Aorta (tissue), 5 donors: ENCODE measurements at regions not wholly inside any gene's neighbourhood (a gene's known extent, or its start where the extent isn't known, plus 50 kb on each side); places are given as distances from the start of the nearest gene placed in this dataset.

ENCODE experiments used
- ATAC-seq: fragments of 200-7000 bp; cut with Tn5 transposase; one replicate; pipeline ENCODE4 v1.9.1; 2022; ENCODE audit warnings: moderate library complexity; ENCODE audit not compliant: low FRiP score
- DNase-seq, 2 donors: peaks; one replicate each; pipeline ENCODE4 v3.0.0-alpha.2; 2020
- H3K27ac ChIP-seq, 2 donors: one replicate each; pipeline ENCODE4 v1.5.1; 2013; ENCODE audit warnings: low read length in 2 of 2, mild to moderate bottlenecking in 2 of 2, moderate library complexity in 2 of 2, control low read depth in 1 of 2, inconsistent platforms in 1 of 2, low read depth in 1 of 2
- H3K27me3 ChIP-seq, 2 donors: one replicate each; pipeline ENCODE4 v1.6.1; 2013; ENCODE audit warnings: control low read depth in 1 of 2, low read length in 1 of 2, mild to moderate bottlenecking in 1 of 2, moderate library complexity in 1 of 2; ENCODE audit not compliant: insufficient read depth in 2 of 2, control insufficient read depth in 1 of 2
- H3K36me3 ChIP-seq, 2 donors: one replicate each; pipeline ENCODE4 v1.6.1; 2013; ENCODE audit warnings: control low read depth in 1 of 2, low read length in 1 of 2, mild to moderate bottlenecking in 1 of 2; ENCODE audit not compliant: insufficient read depth in 2 of 2, control insufficient read depth in 1 of 2
- H3K4me1 ChIP-seq, 2 donors: one replicate each; pipeline ENCODE4 v1.6.1; 2013; ENCODE audit warnings: low read length in 2 of 2, control low read depth in 1 of 2, mild to moderate bottlenecking in 1 of 2, moderate library complexity in 1 of 2; ENCODE audit not compliant: insufficient read depth in 2 of 2, control insufficient read depth in 1 of 2
- H3K4me3 ChIP-seq, 2 donors: one replicate each; pipeline ENCODE4 v1.5.1; 2013; ENCODE audit warnings: low read length in 2 of 2, control low read depth in 1 of 2, mild to moderate bottlenecking in 1 of 2
- H3K9me3 ChIP-seq: one replicate; pipeline ENCODE4 v1.6.1; 2013; ENCODE audit warnings: mild to moderate bottlenecking, low read length; ENCODE audit not compliant: control insufficient read depth
- WGBS, 2 donors: extraction: QIAGEN DNeasy Blood & Tissue Kit; methylation state at CpG; one replicate each; pipeline ENCODE4 v1.1.7; 2013; 5-methylcytosine and 5-hydroxymethylcytosine counted together
- intact Hi-C, 2 donors: fragments of 100-400 bp; cut with DNase I; formaldehyde crosslinking; loops; one replicate each; pipeline versions ENCODE4 v1.14.2 to v1.15.0; 2022
- donor health status: healthy with polysubstance abuse.
- donor health status: Bipolar disorder and iron deficiency.
- donor health status: DM: no; HTN: no; CAD: no.
- donor health status: DM: no; HTN: no; CAD: no.
- donor health status: DM: yes; HTN: yes; CAD: no.

GRCh38 chr11:103830205-103830604 lies 206.2 kb upstream of the DDI1 start:
- no peak overlapping the region for H3K4me3 ChIP-seq
- H3K27me3 ChIP-seq: no peaks in the 10 kb centered on the region
- 68 to 94% methylated on average over 1 of the region's 1 CpG for WGBS, 2 donors
- no peaks in the 10 kb centered on the region for H3K4me1 ChIP-seq
- H3K36me3 ChIP-seq: no peaks in the 10 kb centered on the region
- no peak overlapping the region for H3K27ac ChIP-seq
- H3K9me3 ChIP-seq: peaks cover 3% of the 10 kb centered on the region
- DNase-seq (no peak), ATAC-seq (no peak)
- intact Hi-C loops: no loop called here

GRCh38 chr11:103832762-103833161 lies 203.7 kb upstream of the DDI1 start:
- Histone ChIP-seq H3K9me3 (peaks cover 3% of the 10 kb centered on the region), H3K27me3 (no peaks in the 10 kb centered on the region), H3K27ac (no peak overlapping the region), H3K4me1 (no peaks in the 10 kb centered on the region), H3K36me3 (no peaks in the 10 kb centered on the region), H3K4me3 (no peak overlapping the region)
- ATAC-seq: no peak
- DNase-seq: no peak
- 78 to 88% methylated on average over 3 of the region's 3 CpGs for WGBS, 2 donors
- intact Hi-C loops: no loop called here

- peak in 1 of 2 donors; percentile 71 for DNase-seq
- no peak overlapping the region for H3K4me3 ChIP-seq
- H3K9me3 ChIP-seq: no peaks in the 10 kb centered on the region
- no peak for ATAC-seq
- no peak overlapping the region for H3K27ac ChIP-seq
- no peaks in the 10 kb centered on the region for H3K36me3 ChIP-seq
- H3K4me1 ChIP-seq: no peaks in the 10 kb centered on the region
- intact Hi-C loops: no loop called here
- 34 to 35% methylated on average over 6 of the region's 6 CpGs for WGBS, 2 donors
- no peaks in the 10 kb centered on the region for H3K27me3 ChIP-seq
Measured at GRCh38 chr11:103842191-103842590, 194.2 kb upstream of the DDI1 start.

- H3K27ac ChIP-seq: no peak overlapping the region
- no peaks in the 10 kb centered on the region for H3K27me3 ChIP-seq
- no peaks in the 10 kb centered on the region for H3K9me3 ChIP-seq
- WGBS, 2 donors: 85 to 91% methylated on average over 2 of the region's 2 CpGs
- H3K36me3 ChIP-seq: no peaks in the 10 kb centered on the region
- intact Hi-C loops: no loop called here
- H3K4me1 ChIP-seq: no peaks in the 10 kb centered on the region
- DNase-seq (no peak), ATAC-seq (no peak)
- no peak overlapping the region for H3K4me3 ChIP-seq
Measured at GRCh38 chr11:103842795-103843194, 193.6 kb upstream of the DDI1 start.

GRCh38 chr11:103844327-103845215 lies 191.9 kb upstream of the DDI1 start:
- H3K4me1 ChIP-seq: peaks cover 0 to 2% of the 10 kb centered on the region in 2 donors
- no peak for ATAC-seq
- no peaks in the 10 kb centered on the region for H3K27me3 ChIP-seq
- intact Hi-C loops: no loop called here
- H3K9me3 ChIP-seq: no peaks in the 10 kb centered on the region
- H3K36me3 ChIP-seq: no peaks in the 10 kb centered on the region
- no peak overlapping the region for H3K27ac ChIP-seq
- no peak overlapping the region for H3K4me3 ChIP-seq
- DNase-seq: no peak
- 84 to 89% methylated on average over 7 of the region's 7 CpGs for WGBS, 2 donors

- ATAC-seq (no peak), DNase-seq (no peak)
- H3K4me3 ChIP-seq: no peak overlapping the region
- intact Hi-C loops: no loop called here
- no peaks in the 10 kb centered on the region for H3K36me3 ChIP-seq
- 88 to 95% methylated on average over 1 of the region's 1 CpG for WGBS, 2 donors
- no peak overlapping the region for H3K27ac ChIP-seq
- no peaks in the 10 kb centered on the region for H3K9me3 ChIP-seq
- H3K27me3 ChIP-seq: no peaks in the 10 kb centered on the region
- peaks cover 1 to 5% of the 10 kb centered on the region in 2 donors for H3K4me1 ChIP-seq
Measured at GRCh38 chr11:103845331-103845730, 191.1 kb upstream of the DDI1 start.

GRCh38 chr11:103848686-103849085 lies 187.8 kb upstream of the DDI1 start:
- no peaks in the 10 kb centered on the region for H3K27me3 ChIP-seq
- no peak overlapping the region for H3K4me3 ChIP-seq
- ATAC-seq: no peak
- H3K27ac ChIP-seq: no peak overlapping the region
- H3K9me3 ChIP-seq: no peaks in the 10 kb centered on the region
- WGBS, 2 donors: 92 to 96% methylated on average over 5 of the region's 5 CpGs
- DNase-seq: no peak
- no peaks in the 10 kb centered on the region for H3K36me3 ChIP-seq
- H3K4me1 ChIP-seq: peaks cover 5 to 11% of the 10 kb centered on the region in 2 donors
- intact Hi-C loops: no loop called here

GRCh38 chr11:103849366-103849765 lies 187.1 kb upstream of the DDI1 start:
- ATAC-seq (peak; percentile 44), DNase-seq (no peak)
- 4 to 7% methylated on average over 3 of the region's 3 CpGs for WGBS, 2 donors
- Histone ChIP-seq H3K4me1 (peaks cover 5 to 11% of the 10 kb centered on the region in 2 donors), H3K36me3 (no peaks in the 10 kb centered on the region), H3K27ac (peak overlapping the region in 1 of 2 donors; percentile 90), H3K27me3 (no peaks in the 10 kb centered on the region), H3K4me3 (peak overlapping the region in 1 of 2 donors; percentile 5), H3K9me3 (no peaks in the 10 kb centered on the region)
- intact Hi-C loops: no loop called here
